HL-60 (cell line): ENCODE measurements at regions not wholly inside any gene's neighbourhood (a gene's known extent, or its start where the extent isn't known, plus 50 kb on each side); places are given as distances from the start of the nearest gene placed in this dataset.

Source experiments
- DNase-seq, 2 experiments: peaks; one replicate each; pipeline ENCODE4 v3.0.0-alpha.2; 2010 to 2020; ENCODE audit warnings: low read depth in 1 of 2, low spot score in 1 of 2
- H3K27ac ChIP-seq: fragments of 250-450 bp; sonication (Bioruptor Pico); replicated peaks from 2 replicates; pipeline ENCODE4 v1.5.1; 2020; ENCODE audit warnings: mild to moderate bottlenecking, moderate library complexity
- H3K27me3 ChIP-seq: fragments of 250-450 bp; sonication (Bioruptor Pico); 2 replicates; pipeline ENCODE4 v1.5.1; 2021; ENCODE audit warnings: mild to moderate bottlenecking, moderate library complexity; ENCODE audit not compliant: insufficient read depth, poor library complexity, severe bottlenecking
- H3K4me3 ChIP-seq: replicated peaks from 2 replicates; pipeline ENCODE4 v1.5.1; 2011; ENCODE audit warnings: mild to moderate bottlenecking, control low read depth, low read length; ENCODE audit not compliant: insufficient read depth
- GABPA ChIP-seq: IDR thresholded peaks from 2 replicates; pipeline ENCODE4 v1.6.1; 2012; ENCODE audit warnings: low read depth
- POLR2AphosphoS5 ChIP-seq: IDR thresholded peaks from 2 replicates; pipeline ENCODE4 v1.6.1; 2012; ENCODE audit warnings: low read depth
- REST ChIP-seq: IDR thresholded peaks from 2 replicates; pipeline ENCODE4 v1.6.1; 2012; ENCODE audit warnings: low read depth; ENCODE audit not compliant: insufficient replicate concordance
- SPI1 ChIP-seq: IDR thresholded peaks from 2 replicates; pipeline ENCODE4 v1.6.1; 2012; ENCODE audit warnings: low read depth, mild to moderate bottlenecking, borderline replicate concordance
- TF ChIP-seq, protein P1 (sequence below): IDR thresholded peaks from one replicate; pipeline ENCODE4 v1.5.1; 2011; ENCODE audit warnings: low read length, control low read depth, inconsistent platforms; ENCODE audit not compliant: insufficient read depth

GRCh38 chrX:39907964-39908661, 189.6 kb downstream of the BCOR start:
- Histone ChIP-seq H3K27me3 (no peaks in the 10 kb centered on the region), H3K4me3 (no peak overlapping the region), H3K27ac (no peak overlapping the region; the same call in 1 of the 2 replicates)
- TF ChIP-seq GABPA (no peak), POLR2AphosphoS5 (no peak), SPI1 (no peak), REST (no peak)
- TF ChIP-seq, protein P1, sequence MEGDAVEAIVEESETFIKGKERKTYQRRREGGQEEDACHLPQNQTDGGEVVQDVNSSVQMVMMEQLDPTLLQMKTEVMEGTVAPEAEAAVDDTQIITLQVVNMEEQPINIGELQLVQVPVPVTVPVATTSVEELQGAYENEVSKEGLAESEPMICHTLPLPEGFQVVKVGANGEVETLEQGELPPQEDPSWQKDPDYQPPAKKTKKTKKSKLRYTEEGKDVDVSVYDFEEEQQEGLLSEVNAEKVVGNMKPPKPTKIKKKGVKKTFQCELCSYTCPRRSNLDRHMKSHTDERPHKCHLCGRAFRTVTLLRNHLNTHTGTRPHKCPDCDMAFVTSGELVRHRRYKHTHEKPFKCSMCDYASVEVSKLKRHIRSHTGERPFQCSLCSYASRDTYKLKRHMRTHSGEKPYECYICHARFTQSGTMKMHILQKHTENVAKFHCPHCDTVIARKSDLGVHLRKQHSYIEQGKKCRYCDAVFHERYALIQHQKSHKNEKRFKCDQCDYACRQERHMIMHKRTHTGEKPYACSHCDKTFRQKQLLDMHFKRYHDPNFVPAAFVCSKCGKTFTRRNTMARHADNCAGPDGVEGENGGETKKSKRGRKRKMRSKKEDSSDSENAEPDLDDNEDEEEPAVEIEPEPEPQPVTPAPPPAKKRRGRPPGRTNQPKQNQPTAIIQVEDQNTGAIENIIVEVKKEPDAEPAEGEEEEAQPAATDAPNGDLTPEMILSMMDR = no peak
- peak; percentile 47 to 60 for DNase-seq

- Histone ChIP-seq H3K27me3 (no peaks in the 10 kb centered on the region), H3K27ac (no peak overlapping the region), H3K4me3 (no peak overlapping the region)
- no peak for DNase-seq
- TF ChIP-seq POLR2AphosphoS5 (no peak), GABPA (no peak), REST (no peak), SPI1 (no peak)
- TF ChIP-seq, protein P1 = no peak
Measured at GRCh38 chrX:39909996-39910395, 187.8 kb downstream of the BCOR start.

DNA sequence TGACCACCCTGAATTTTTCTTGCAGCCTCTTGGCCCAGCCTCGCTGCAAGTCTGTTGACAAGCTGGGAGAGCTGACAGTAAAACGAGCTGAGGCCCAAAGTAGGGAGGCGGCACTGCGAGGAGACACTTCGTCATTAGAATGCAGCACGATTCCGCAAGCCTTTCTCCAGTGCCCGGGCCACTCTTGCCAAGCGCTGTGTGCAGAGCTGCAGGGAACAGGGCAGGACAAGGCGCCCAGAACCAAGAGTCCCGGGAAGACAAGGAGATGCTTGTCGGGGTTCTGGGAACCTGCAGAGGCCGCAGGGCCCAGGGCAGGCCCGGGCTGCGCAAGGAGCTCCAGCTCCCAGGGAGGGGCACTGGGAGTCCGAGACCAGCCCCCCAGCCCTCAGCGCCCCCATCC, 187.1 kb downstream of the BCOR start:
- Histone ChIP-seq H3K27ac (no peak overlapping the region), H3K4me3 (no peak overlapping the region), H3K27me3 (no peaks in the 10 kb centered on the region)
- TF ChIP-seq SPI1 = no peak
- TF ChIP-seq POLR2AphosphoS5 = no peak
- TF ChIP-seq GABPA = no peak
- TF ChIP-seq REST = no peak
- TF ChIP-seq, protein P1 = no peak
- DNase-seq = no peak
